ENCODE measurements at regions not wholly inside any gene's neighbourhood (a gene's known extent, or its start where the extent isn't known, plus 50 kb on each side); places are given as distances from the start of the nearest gene placed in this dataset.
A peak's percentile ranks its signal among the peaks of the same experiment; 100 is the strongest.
"Not testable (repeated sequence)": the region's sequence is repeated elsewhere in the genome, so short reads cannot be mapped to it uniquely, and the experiment has no call there.

- DNase-seq, result no peak
Observed at GRCh38 chr16:88325976-88326375, 56.8 kb upstream of the ZNF469 start.

- DNase-seq, result no peak
Observed at GRCh38 chr16:88326611-88327485, 55.9 kb upstream of the ZNF469 start.

- DNase-seq, result no peak
Observed at GRCh38 chr16:88327561-88328312, 55.0 kb upstream of the ZNF469 start.

- DNase-seq, result no peak
Observed at GRCh38 chr16:88328313-88328980, 54.3 kb upstream of the ZNF469 start.

GRCh38 chr16:88329726-88330700, 52.7 kb upstream of the ZNF469 start:
- DNase-seq, result no peak

GRCh38 chr16:88330971-88331890, 51.5 kb upstream of the ZNF469 start:
- no peak for DNase-seq

GRCh38 chr16:88331989-88332920, 50.5 kb upstream of the ZNF469 start:
- peak; percentile 74 for DNase-seq

- DNase-seq, result not testable (repeated sequence)
Observed at GRCh38 chr16:88332921-88333825, 49.6 kb upstream of the ZNF469 start.
